CD4-positive, alpha-beta T cell treated with Interleukin-17A for 1 hour (primary cell): ENCODE measurements at regions not wholly inside any gene's neighbourhood (a gene's known extent, or its start where the extent isn't known, plus 50 kb on each side); places are given as distances from the start of the nearest gene placed in this dataset.

Experiments
- DNase-seq: peaks from one replicate; pipeline ENCODE4 v3.0.0-alpha.2; 2020

- DNase-seq, result no peak
Measured at GRCh38 chr13:89953581-89953980, 1393.9 kb upstream of the MIR17HG start.

DNA sequence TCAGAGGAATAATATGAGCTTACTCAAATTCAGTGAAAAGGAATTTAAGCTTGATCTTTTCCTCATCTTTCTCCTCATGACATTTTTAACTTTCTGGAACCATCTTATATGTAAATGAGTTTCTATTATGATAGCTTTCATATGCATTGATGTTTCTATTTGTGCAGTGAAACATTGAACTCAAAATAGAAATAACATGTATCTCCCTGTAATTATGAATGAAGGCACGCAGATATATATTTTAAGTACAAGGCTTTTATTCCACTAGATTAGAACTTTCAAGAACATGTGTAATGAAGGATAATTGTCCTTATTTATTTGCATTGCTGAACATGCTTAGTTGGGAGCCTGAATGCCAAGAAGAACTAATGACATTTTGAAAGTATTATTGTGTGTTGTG, 1391.7 kb upstream of the MIR17HG start:
- no peak for DNase-seq

DNA sequence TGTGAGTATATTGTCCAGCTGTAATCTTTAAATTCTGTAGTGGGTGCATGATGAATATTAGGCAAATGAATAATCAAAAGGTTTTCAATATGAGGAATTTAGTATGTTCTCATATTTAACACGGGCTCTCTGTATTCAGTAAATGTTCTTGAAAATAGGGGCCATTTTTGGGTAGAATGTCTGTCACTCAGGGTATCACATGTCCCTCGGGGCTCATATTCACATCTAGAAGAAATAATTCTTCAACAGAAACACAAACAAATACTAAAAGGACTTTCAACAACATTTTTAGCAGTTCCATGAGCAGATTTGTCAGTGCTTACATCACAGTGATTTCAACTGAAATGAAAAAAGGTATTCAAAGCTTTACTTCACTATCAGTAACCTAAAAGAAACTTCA, 1388.4 kb upstream of the MIR17HG start:
- no peak for DNase-seq

DNA sequence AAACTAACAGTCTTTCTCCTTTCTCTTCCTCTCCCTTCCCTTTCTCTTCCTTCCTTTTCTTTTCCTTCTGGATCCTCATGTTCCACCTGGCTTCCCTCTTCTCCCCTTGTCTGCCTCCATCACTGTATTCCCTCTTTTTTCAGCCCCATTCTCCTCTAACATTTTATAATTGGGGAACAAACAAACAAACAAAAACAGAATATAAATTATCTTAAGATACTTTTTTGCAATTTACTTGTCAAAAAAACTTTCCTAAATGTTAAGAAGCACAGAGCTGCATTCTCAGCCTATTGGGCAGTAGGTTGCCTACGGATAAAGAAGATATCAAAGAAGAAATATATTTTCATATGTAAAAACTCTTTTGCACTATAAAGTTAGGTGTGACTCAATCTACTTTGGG, 1382.2 kb upstream of the MIR17HG start:
- DNase-seq, result no peak

- no peak for DNase-seq
Measured at GRCh38 chr13:89966524-89966923, 1381.0 kb upstream of the MIR17HG start.

- DNase-seq, result no peak
Measured at GRCh38 chr13:89967701-89968100, 1379.8 kb upstream of the MIR17HG start.

- DNase-seq, result no peak
Measured at GRCh38 chr13:89968470-89968869, 1379.0 kb upstream of the MIR17HG start.

- no peak for DNase-seq
Measured at GRCh38 chr13:89970353-89970709, 1377.2 kb upstream of the MIR17HG start.

DNA sequence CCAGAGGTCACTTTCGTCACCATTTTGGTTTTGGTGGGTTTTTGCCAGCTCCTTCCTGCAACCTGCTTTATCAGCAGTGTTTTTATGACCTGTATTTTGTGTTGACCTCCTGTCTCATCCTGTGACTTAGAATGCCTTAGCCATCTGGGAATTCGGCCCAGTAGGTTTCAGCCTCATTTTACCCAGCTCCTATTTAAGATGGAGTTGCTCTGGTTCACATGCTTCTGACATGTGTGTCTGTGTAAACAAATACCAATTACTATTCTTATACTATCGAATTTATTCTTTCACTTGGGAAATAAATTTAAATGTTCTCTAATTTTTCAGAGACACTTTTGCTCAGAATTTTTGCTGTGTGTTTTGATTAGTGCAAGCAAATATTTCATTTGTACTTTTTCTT, 1370.3 kb upstream of the MIR17HG start:
- DNase-seq, result no peak

DNA sequence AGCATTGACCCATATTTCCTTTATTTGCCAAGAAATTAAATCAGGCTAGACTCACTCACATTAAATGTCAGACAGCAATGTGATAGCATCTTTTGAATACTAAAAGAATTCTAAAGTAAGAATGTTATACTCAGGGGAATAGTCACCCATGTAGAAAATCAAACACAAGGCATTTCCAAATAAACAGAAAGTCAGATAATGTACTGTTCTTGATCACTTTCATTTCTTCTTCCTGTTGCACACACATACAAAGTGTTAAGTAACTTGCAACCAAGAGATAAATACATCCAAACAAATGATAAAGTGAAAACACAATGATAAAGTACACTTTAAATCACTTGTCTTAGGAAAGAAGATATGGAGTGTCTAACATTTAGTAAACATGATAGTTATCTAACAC, 1366.6 kb upstream of the MIR17HG start:
- no peak for DNase-seq

DNA sequence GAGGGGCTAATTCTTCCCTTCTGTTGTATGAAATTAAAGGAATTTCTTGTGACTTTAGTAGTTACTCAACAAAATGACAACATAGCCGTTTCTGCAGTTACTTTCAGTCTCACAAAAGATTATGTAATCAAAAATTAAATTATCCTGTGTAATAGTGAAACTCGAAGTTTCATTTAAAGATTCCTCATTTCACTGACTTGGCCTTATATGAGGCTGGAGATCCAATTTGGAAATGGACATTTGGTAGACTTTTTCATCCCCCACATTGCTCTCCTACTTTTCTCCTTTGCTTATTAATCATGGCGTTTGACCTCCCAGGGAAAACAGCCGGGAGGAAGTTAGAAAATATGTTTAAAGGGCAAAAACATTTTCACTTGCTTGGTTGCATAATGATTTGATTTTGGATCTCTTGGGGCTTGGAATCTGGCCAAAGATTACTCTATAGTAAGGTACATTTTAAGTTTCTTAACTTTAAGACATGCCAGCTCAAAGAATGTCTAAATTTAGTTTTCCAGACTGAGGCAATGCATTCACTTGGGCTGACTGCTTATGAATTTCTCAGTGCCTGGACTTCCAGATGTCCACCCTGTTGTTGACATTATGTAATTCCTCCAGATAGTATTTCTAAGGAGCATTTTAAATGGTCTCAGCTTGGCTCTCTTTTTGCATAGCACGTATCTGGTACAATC, 1364.9 kb upstream of the MIR17HG start:
- DNase-seq, result no peak

- DNase-seq, result no peak
Measured at GRCh38 chr13:89988206-89988605, 1359.3 kb upstream of the MIR17HG start.

GRCh38 chr13:90003566-90003965, 1343.9 kb upstream of the MIR17HG start:
- no peak for DNase-seq

DNA sequence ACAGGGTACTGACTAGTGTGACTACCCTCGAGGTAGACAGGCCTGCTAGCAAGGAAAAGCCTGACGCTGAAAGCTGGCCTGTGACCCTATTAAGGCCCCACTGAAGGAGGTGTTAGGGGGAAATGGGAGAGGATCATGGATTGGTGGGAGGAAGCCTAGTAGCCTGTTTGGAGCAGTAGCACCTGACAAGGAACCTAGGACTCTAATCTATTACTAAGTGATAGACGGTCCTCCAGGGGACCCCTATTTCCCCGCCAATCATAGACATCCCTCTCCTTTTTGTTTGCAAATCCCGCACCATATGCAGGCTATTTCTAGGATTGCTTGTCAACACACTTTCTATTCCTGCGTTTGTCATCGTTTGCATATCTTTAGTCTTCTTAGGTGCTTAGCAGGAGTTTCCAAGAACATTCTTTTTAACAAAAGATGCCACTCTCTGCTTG, 1338.8 kb upstream of the MIR17HG start:
- DNase-seq, result no peak

- no peak for DNase-seq
Measured at GRCh38 chr13:90014038-90014437, 1333.4 kb upstream of the MIR17HG start.

- DNase-seq, result no peak
Measured at GRCh38 chr13:90015565-90016507, 1331.7 kb upstream of the MIR17HG start.

DNA sequence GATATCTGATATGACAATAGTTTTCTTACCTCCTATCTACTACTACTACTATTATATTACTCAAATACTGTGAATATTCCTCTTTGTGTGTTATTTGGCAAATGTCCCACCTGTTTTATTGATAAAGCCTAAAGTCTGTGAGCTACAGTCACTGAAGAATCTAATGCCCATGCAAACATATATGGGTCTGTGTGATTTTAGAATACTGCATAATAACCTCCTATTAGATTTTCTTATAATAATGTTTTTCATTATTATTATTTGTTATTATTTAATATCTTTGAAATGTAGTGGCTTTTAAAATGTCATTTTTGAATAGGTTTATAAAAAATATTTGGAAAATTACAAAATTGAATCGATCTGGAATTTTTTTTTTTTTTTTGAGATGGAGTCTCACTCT, 1330.8 kb upstream of the MIR17HG start:
- no peak for DNase-seq

DNA sequence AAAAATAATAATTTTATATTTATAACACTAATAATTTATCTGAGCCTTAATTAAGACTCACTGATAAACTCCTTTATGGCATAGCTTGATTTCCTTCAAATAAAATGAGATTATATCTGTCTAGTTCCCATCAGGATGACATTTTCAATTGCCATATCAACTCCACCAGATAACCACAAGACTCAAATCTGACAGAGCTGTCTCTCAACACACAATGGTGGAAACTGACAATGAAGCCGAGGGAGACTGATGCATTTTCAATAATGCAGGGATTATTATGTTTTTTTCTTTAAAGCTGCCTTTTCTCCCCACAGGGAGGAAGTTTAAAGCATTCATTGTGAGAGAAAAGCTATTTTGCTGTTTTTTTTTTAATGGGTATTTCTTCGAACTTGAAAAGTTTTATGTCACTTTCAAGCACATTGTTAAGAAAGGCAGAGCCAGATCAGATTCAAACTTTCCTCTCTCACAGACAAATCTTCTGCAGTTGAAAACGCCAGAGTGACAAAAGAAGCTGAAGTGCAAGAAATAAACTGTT, 1326.9 kb upstream of the MIR17HG start:
- no peak for DNase-seq

DNA sequence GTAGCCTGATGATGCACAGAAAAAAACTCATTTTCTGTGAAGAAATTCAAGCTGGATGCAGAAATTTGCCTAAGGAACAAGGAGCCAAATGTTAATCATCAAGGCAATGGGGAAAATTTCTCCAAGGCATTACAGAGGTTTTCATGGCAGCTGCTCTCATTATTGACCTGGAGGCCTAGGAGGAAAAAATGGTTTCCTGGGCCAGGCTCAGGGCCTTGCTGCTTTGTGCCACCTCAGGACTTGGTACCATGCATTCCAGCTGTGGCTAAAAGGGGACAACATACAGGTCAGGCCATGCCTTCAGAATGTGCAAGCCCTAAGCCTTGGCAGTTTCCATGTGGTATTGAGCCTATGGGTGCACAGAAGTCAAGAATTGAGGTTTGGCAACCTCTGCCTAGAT, 1320.1 kb upstream of the MIR17HG start:
- no peak for DNase-seq

DNA sequence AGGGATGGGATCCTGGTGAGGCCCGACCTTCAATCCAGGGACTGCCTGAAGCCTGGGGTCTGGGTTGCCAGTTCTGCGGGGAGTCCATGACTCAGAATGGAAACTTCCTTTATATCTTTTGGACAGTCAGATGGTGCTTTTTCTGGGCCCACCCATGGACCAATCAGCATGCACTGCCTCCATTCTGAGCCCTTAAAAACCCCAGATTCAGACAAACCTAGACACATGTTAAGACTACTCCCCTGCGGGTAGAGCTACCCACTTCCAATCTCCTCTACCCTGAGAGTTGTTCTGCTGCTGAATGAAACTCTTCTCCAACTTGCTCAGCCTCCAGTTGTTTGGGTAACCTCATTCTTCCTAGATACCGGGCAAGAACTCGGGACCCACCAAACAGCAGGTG, 1315.2 kb upstream of the MIR17HG start:
- DNase-seq, result no peak

DNA sequence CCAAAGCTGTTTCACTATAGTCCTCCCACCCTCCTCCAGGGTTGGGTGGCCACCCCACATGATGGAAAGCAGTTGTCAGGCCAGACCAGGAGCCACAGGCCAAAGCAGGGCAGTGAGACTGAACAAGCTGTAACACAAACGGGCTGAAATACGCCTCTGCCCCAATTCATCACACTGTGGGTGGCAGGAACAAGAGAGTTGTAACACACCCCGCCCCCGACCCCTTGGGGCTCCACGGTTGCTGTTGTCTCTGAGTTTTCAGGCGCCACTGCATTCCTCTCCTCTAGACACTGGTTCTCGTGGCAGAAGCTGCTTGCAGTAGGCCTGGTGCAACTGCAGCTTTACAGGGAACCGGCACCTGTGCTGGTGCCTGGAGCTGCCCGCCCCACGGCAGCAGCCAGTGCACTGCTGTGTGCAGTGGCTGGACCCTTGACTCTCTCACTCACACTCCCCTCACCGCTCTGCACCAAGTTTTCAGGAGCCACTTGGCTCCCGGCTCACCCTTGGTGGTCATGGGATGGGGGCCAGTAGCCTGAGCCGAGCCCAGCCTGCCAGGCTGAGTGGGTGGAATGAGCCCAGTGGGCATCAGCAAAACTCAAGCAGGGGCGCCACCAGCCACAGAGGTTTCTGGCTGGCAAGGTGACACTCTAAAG, 1314.5 kb upstream of the MIR17HG start:
- DNase-seq, result no peak

DNA sequence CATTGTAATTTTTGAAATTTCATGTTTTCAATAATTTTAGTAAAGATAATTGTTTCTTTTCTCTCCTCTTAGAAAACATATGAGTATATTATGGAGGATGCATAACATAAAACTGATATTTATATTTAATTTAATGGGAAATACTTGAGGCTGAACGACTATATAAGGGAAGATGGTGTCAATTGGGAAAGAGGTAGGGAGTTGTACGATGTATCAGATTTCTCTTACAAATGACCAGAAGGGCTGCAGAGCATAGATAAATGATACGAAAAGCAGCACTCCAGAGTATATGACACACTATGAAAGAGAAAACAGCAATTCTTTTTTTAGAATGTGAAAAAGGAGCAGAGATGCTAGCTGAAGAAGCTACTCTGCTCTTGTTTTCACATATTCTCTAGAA, 1308.0 kb upstream of the MIR17HG start:
- no peak for DNase-seq

DNA sequence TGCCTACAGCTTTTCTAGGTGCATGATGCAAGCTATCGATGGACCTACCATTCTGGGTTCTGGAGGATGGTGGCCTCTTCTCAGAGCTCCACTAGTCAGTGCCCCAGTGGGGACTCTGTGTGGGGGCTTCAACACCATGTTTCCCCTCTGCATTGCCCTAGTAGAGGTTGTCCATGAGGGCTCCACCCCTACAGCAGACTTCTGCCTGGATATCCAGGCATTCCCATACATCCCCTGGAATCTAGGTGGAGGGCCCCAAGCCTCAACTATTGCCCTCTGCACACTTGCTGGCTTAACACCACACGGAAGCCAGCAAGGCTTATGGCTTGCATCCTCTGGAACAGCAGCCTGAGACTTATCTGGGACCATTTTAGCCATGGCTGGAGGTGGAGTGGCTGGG, 1299.9 kb upstream of the MIR17HG start:
- no peak for DNase-seq
